AG04450 (cell line): ENCODE measurements at regions not wholly inside any gene's neighbourhood (a gene's known extent, or its start where the extent isn't known, plus 50 kb on each side); places are given as distances from the start of the nearest gene placed in this dataset.

Experiments
- CTCF ChIA-PET: fragments of 300-600, 350-600 bp; formaldehyde crosslinking; extraction: SDS; loops from one replicate; lab custom pipeline; 2022; ENCODE audit warnings: antibody characterized with exemption, inconsistent platforms; lab: Charles Lee
- POLR2A ChIA-PET: fragments of 350-600 bp; formaldehyde crosslinking; extraction: SDS; loops from one replicate; lab custom pipeline; 2021; ENCODE audit warnings: antibody characterized with exemption, inconsistent platforms; lab: Yijun Ruan, JAX
- DNase-seq: peaks from one replicate; pipeline ENCODE4 v3.0.0-alpha.2; 2011; ENCODE audit warnings: low read depth, low spot score
- H3K27ac ChIP-seq: one replicate; pipeline ENCODE4 v1.5.1; 2012; ENCODE audit warnings: low read depth, low read length, control low read depth
- H3K27me3 ChIP-seq: one replicate; pipeline ENCODE4 v1.6.0; 2012; ENCODE audit warnings: low read length; ENCODE audit not compliant: control insufficient read depth, insufficient read depth
- H3K4me3 ChIP-seq: 2 replicates; pipeline ENCODE4 v1.5.1; 2011; ENCODE audit warnings: mild to moderate bottlenecking, low read depth, low read length, control low read depth
- H3K9me3 ChIP-seq: 2 replicates; pipeline ENCODE4 v1.5.1; 2012; ENCODE audit warnings: low read length; ENCODE audit not compliant: control insufficient read depth, insufficient read depth
- TF ChIP-seq, protein P1 (sequence below): IDR thresholded peaks from 2 replicates; pipeline ENCODE4 v1.5.1; 2011; ENCODE audit warnings: low read depth, low read length, control low read depth, inconsistent platforms

DNA sequence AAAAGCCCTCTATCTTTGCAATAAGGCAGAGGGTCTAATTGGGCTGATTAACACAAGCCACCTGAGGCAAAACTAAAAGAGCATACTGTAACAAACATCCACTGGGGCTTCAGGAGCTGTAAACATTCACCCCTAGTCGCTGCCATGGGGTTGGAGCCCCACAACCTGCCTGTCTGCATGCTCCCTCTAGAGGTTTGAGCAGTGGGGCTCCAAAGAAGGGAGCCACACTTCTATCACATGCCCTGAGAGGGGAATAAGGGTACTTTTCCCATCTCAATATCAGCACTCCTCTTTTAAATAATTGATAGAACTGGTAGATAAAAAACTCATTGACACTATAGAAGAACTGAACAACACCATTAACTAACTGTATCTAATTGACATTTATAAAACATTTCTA, 130.1 kb upstream of the COX10 start:
- no peaks in the 10 kb centered on the region for H3K27me3 ChIP-seq
- CTCF ChIA-PET, result no interaction called here
- POLR2A ChIA-PET, result no interaction called here
- no peaks in the 10 kb centered on the region for H3K9me3 ChIP-seq
- H3K27ac ChIP-seq, result no peak overlapping the region
- H3K4me3 ChIP-seq, result no peak overlapping the region
- TF ChIP-seq, protein P1, sequence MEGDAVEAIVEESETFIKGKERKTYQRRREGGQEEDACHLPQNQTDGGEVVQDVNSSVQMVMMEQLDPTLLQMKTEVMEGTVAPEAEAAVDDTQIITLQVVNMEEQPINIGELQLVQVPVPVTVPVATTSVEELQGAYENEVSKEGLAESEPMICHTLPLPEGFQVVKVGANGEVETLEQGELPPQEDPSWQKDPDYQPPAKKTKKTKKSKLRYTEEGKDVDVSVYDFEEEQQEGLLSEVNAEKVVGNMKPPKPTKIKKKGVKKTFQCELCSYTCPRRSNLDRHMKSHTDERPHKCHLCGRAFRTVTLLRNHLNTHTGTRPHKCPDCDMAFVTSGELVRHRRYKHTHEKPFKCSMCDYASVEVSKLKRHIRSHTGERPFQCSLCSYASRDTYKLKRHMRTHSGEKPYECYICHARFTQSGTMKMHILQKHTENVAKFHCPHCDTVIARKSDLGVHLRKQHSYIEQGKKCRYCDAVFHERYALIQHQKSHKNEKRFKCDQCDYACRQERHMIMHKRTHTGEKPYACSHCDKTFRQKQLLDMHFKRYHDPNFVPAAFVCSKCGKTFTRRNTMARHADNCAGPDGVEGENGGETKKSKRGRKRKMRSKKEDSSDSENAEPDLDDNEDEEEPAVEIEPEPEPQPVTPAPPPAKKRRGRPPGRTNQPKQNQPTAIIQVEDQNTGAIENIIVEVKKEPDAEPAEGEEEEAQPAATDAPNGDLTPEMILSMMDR, result no peak
- no peak for DNase-seq

DNA sequence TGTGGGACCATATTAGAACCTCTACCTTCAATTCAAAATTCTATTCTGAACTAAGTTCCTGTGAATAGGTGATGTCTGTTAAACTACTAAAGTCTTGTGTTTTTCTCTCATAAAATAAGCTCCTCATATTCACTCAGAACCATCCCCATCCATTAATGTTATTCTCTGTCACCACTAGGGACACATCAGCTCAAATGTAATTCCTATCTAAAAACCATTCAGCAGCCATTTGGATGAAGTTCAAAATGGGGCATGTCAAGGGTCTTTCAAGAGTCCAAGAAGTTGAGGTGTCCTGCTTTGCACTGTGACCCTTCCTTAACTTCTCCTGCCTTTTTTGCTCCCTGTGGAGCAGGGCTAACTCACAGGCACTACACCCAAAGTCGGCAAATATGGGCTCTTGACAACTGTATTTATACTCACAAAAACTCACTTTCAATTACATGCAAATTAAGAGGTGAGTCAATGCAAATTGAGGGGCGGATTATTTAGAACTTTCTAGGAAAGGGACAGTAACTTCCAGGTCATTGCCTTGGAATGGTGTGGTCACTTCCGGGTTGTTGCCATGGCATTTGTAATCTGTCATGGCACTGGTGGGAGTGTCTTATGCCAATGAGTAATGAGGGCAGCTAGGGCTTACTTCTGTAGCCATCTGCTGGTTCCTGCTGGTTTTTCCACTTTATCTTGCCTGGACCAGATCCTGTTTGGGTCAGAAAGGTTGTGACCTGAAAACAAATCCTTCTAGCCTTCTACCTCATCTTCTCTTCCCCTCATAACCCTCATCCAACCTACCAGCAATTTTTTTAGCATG, 128.2 kb upstream of the COX10 start:
- H3K27me3 ChIP-seq, result no peaks in the 10 kb centered on the region

DNA sequence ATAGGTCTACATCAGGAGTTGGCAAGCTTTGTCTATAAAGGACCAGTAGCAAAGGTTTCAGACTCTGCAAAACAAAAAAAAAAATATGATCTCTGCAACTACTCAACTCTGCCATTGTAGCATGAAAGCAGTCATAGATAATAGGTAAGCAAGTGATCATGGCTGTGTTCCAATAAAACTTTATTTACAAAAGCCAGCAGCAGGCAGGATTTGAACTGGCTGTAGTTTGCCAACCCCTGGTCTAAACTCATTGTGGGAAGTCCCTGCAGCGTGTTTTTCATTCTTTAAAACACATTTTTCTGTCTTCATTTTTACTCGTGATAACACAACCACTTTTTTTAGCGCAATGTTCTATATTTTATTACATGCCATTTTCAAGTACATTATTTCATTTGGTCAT, 127.5 kb upstream of the COX10 start:
- ChIA-PET POLR2A (no interaction called here), CTCF (interaction anchor here (0.9 kb wide), 1 partner anchor 12 kb away, joined by 3 read pairs; no protein-coding TSS in a partner anchor)
- TF ChIP-seq, protein P1, result no peak
- H3K27ac ChIP-seq, result no peak overlapping the region
- H3K27me3 ChIP-seq, result no peaks in the 10 kb centered on the region
- no peak overlapping the region for H3K4me3 ChIP-seq
- no peaks in the 10 kb centered on the region for H3K9me3 ChIP-seq
- DNase-seq, result no peak

More for the DNA sequence above, 128.2 kb upstream of the COX10 start:
- no peak overlapping the region for H3K27ac ChIP-seq
- ChIA-PET POLR2A (no interaction called here), CTCF (interaction anchor here (0.9 kb wide), 1 partner anchor 11 kb away, joined by 3 read pairs; no protein-coding TSS in a partner anchor)
- TF ChIP-seq, protein P1, result no peak
- H3K9me3 ChIP-seq, result no peaks in the 10 kb centered on the region
- no peak for DNase-seq
- no peak overlapping the region for H3K4me3 ChIP-seq

DNA sequence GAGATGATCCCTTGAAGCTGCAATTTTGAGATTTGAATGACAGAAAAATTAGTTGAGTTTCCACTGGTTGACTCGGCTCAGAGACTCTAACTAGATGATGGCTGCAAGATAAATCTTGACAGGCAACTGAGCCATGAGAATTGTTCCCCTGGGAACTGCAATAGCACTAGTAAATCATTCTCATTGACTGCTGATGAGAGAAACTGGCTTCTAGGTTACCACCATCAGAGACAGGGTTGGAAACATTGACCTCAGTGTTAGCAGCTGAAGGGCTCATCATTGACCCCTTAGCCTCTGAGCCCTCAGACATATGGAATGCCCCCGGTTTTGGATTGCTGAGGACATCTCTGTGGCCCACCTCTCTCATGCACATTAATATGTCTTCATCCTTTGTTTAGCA, 125.4 kb upstream of the COX10 start:
- H3K9me3 ChIP-seq, result no peaks in the 10 kb centered on the region
- TF ChIP-seq, protein P1, result no peak
- CTCF ChIA-PET, result no interaction called here
- no peaks in the 10 kb centered on the region for H3K27me3 ChIP-seq
- POLR2A ChIA-PET, result no interaction called here
- H3K4me3 ChIP-seq, result no peak overlapping the region
- H3K27ac ChIP-seq, result no peak overlapping the region
- DNase-seq, result no peak

DNA sequence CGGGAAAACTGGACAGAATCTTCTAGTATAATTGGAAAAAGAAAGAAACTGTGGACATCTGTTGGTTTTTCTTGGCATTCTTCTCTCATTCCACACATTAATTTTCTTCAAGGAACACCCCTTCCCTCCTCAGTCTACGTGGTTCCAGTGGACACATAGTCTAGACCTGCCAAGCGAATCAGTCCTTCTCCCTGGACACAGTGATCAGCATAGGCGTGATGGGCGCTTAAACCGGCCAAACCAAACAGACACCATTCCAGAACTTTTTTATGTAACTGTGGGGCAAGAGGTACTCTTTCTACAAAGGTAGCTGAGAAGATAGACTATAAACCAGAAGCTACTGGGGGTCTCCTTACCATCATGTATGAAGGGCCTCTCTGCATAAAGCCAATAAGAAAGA, 121.8 kb upstream of the COX10 start:
- POLR2A ChIA-PET, result no interaction called here
- Histone ChIP-seq H3K27ac (no peak overlapping the region), H3K27me3 (no peaks in the 10 kb centered on the region), H3K4me3 (no peak overlapping the region), H3K9me3 (no peaks in the 10 kb centered on the region)
- DNase-seq, result no peak
- TF ChIP-seq, protein P1, result no peak
- CTCF ChIA-PET, result no interaction called here
